HG03354 (cell line): ENCODE measurements at regions not wholly inside any gene's neighbourhood (a gene's known extent, or its start where the extent isn't known, plus 50 kb on each side); places are given as distances from the start of the nearest gene placed in this dataset.
"Not testable (repeated sequence)": the region's sequence is repeated elsewhere in the genome, so short reads cannot be mapped to it uniquely, and the experiment has no call there.

ENCODE experiments used
- ATAC-seq: cut with Tn5 transposase; IDR thresholded peaks from one replicate; pipeline ENCODE4 v1.9.1; 2021; ENCODE audit warnings: mild to moderate bottlenecking; ENCODE audit not compliant: unreplicated experiment, poor library complexity, severe bottlenecking

GRCh38 chr3:34090876-34091275 is 292.4 kb downstream of the PDCD6IP start:
- ATAC-seq = no peak

GRCh38 chr3:34094280-34094679 is 295.9 kb downstream of the PDCD6IP start:
- ATAC-seq = not testable (repeated sequence)

GRCh38 chr3:34102288-34102687 is 303.9 kb downstream of the PDCD6IP start:
- peak; percentile 61 for ATAC-seq

GRCh38 chr3:34106379-34106778 is 307.9 kb downstream of the PDCD6IP start:
- ATAC-seq = no peak

GRCh38 chr3:34106879-34107278 is 308.4 kb downstream of the PDCD6IP start:
- peak; percentile 48 for ATAC-seq

GRCh38 chr3:34107669-34108068 is 309.2 kb downstream of the PDCD6IP start:
- peak; percentile 35 for ATAC-seq

- ATAC-seq = no peak
Measured at GRCh38 chr3:34109021-34109420, 310.6 kb downstream of the PDCD6IP start.

GRCh38 chr3:34109846-34110245 is 311.4 kb downstream of the PDCD6IP start:
- peak; percentile 51 for ATAC-seq

- no peak for ATAC-seq
Measured at GRCh38 chr3:34111361-34111760, 312.9 kb downstream of the PDCD6IP start.

- ATAC-seq = not testable (repeated sequence)
Measured at GRCh38 chr3:34112261-34112660, 313.8 kb downstream of the PDCD6IP start.

GRCh38 chr3:34131091-34131490 is 332.7 kb downstream of the PDCD6IP start:
- no peak for ATAC-seq

GRCh38 chr3:34132069-34132692 is 333.8 kb downstream of the PDCD6IP start:
- no peak for ATAC-seq

- no peak for ATAC-seq
Measured at GRCh38 chr3:34139566-34139965, 341.1 kb downstream of the PDCD6IP start.

GRCh38 chr3:34140616-34141015 is 342.2 kb downstream of the PDCD6IP start:
- ATAC-seq = no peak

- ATAC-seq = no peak
Measured at GRCh38 chr3:34141841-34142337, 343.5 kb downstream of the PDCD6IP start.

GRCh38 chr3:34145796-34146195 is 347.4 kb downstream of the PDCD6IP start:
- no peak for ATAC-seq

GRCh38 chr3:34146596-34146995 is 348.2 kb downstream of the PDCD6IP start:
- no peak for ATAC-seq

- no peak for ATAC-seq
Measured at GRCh38 chr3:34150992-34151391, 352.6 kb downstream of the PDCD6IP start.

- ATAC-seq = no peak
Measured at GRCh38 chr3:34152656-34153055, 354.2 kb downstream of the PDCD6IP start.

- peak; percentile 6 for ATAC-seq
Measured at GRCh38 chr3:34155108-34155507, 356.7 kb downstream of the PDCD6IP start.

GRCh38 chr3:34155666-34156065 is 357.2 kb downstream of the PDCD6IP start:
- ATAC-seq = peak; percentile 77

GRCh38 chr3:34157491-34157890 is 359.1 kb downstream of the PDCD6IP start:
- no peak for ATAC-seq
